Lower leg skin (tissue), 3 donors: ENCODE measurements at regions not wholly inside any gene's neighbourhood (a gene's known extent, or its start where the extent isn't known, plus 50 kb on each side); places are given as distances from the start of the nearest gene placed in this dataset.

Source experiments
- CTCF ChIP-seq, 3 donors: fragments of 450-650 bp; IDR thresholded peaks; one replicate each; pipeline ENCODE4 v1.5.1; 2016; ENCODE audit warnings: antibody characterized with exemption in 3 of 3, mild to moderate bottlenecking in 3 of 3, moderate library complexity in 2 of 3
- POLR2A ChIP-seq, 2 donors: fragments of 450-650 bp; IDR thresholded peaks; one replicate each; pipeline ENCODE4 v1.6.1; 2016 to 2017; ENCODE audit warnings: antibody characterized with exemption in 2 of 2, mild to moderate bottlenecking in 1 of 2, moderate library complexity in 1 of 2

GRCh38 chr13:63680704-63681103 is 2265.1 kb upstream of the PCDH20 start:
- TF ChIP-seq POLR2A (IDR thresholded peaks at IDR 0.05) (no peak), CTCF (IDR thresholded peaks at IDR 0.05) (no peak)
